CD4-positive, alpha-beta T cell (primary cell): ENCODE measurements at regions not wholly inside any gene's neighbourhood (a gene's known extent, or its start where the extent isn't known, plus 50 kb on each side); places are given as distances from the start of the nearest gene placed in this dataset.

Experiments
- ATAC-seq: fragments of 200-7000 bp; cut with Tn5 transposase; one replicate; pipeline ENCODE4 v1.10.0; 2022; ENCODE audit warnings: mild to moderate bottlenecking; ENCODE audit not compliant: poor library complexity
- CTCF ChIA-PET: fragments of 350-600 bp; sonication (Branson Sonifier 250); formaldehyde crosslinking; loops from one replicate; lab custom pipeline; 2021; ENCODE audit warnings: antibody characterized with exemption, inconsistent platforms; lab: Charles Lee
- POLR2A ChIA-PET: fragments of 350-600 bp; sonication (Branson Sonifier 250); formaldehyde crosslinking; loops from one replicate; lab custom pipeline; 2021; ENCODE audit warnings: antibody characterized with exemption, inconsistent platforms; lab: Charles Lee
- DNase-seq, 14 experiments: peaks; one replicate each; pipeline ENCODE4 v3.0.0-alpha.2; 2013 to 2020; ENCODE audit warnings: mixed read lengths in 2 of 14
- H3K27ac ChIP-seq, 2 donors: one replicate each; pipeline versions ENCODE4 v1.5.1 to v1.7.0; 2013; ENCODE audit warnings: low read length in 2 of 2, low read depth in 1 of 2, mild to moderate bottlenecking in 1 of 2
- H3K27me3 ChIP-seq, 2 experiments: 1 replicate in 1 of 2; 2 replicates in 1 of 2; pipeline versions ENCODE4 v1.6.1 to v1.7.0; 2013; ENCODE audit warnings: low read length in 2 of 2, control low read depth in 1 of 2, mild to moderate bottlenecking in 1 of 2, moderate library complexity in 1 of 2; ENCODE audit not compliant: insufficient read depth in 2 of 2, control insufficient read depth in 1 of 2
- H3K36me3 ChIP-seq: one replicate; pipeline ENCODE4 v1.6.1; 2013; ENCODE audit warnings: low read length, control low read depth; ENCODE audit not compliant: insufficient read depth
- H3K4me1 ChIP-seq: one replicate; pipeline ENCODE4 v1.6.1; 2013; ENCODE audit warnings: low read length, control low read depth; ENCODE audit not compliant: insufficient read depth
- H3K4me3 ChIP-seq: one replicate; pipeline ENCODE4 v1.5.1; 2013; ENCODE audit warnings: mild to moderate bottlenecking, low read length, moderate library complexity
- H3K9me3 ChIP-seq, 2 experiments: 1 replicate in 1 of 2; 2 replicates in 1 of 2; pipeline versions ENCODE4 v1.6.1 to v1.7.0; 2013; ENCODE audit warnings: low read length in 2 of 2, mild to moderate bottlenecking in 2 of 2, control low read depth in 1 of 2, moderate library complexity in 1 of 2; ENCODE audit not compliant: control insufficient read depth in 1 of 2, insufficient read depth in 1 of 2
- H3K27ac Mint-ChIP-seq: one replicate; pipeline ENCODE4 v1.8.0; 2020; ENCODE audit warnings: mixed read lengths
- H3K27me3 Mint-ChIP-seq: one replicate; pipeline ENCODE4 v1.8.0; 2021; ENCODE audit warnings: mixed read lengths
- H3K36me3 Mint-ChIP-seq: one replicate; pipeline ENCODE4 v1.8.0; 2021; ENCODE audit warnings: low read depth, mixed read lengths
- H3K4me1 Mint-ChIP-seq: one replicate; pipeline ENCODE4 v1.8.0; 2021; ENCODE audit warnings: low read depth, mixed read lengths
- H3K4me3 Mint-ChIP-seq: one replicate; pipeline ENCODE4 v1.8.0; 2020; ENCODE audit warnings: mild to moderate bottlenecking, mixed read lengths
- H3K9me3 Mint-ChIP-seq: one replicate; pipeline ENCODE4 v1.8.0; 2020; ENCODE audit warnings: mixed read lengths
- intact Hi-C, 2 experiments: fragments of 100-400 bp; cut with DNase I in 1 of 2; cut with micrococcal nuclease in 1 of 2; formaldehyde crosslinking; loops; one replicate each; pipeline versions ENCODE4 v1.15.1 to v1.9.0; 2023 to 2025; cut with DNase I, micrococcal nuclease
- TF ChIP-seq, protein P1 (sequence below): fragments of 200-600 bp; IDR thresholded peaks from one replicate; pipeline ENCODE4 v1.8.0; 2022; ENCODE audit warnings: antibody characterized with exemption, mild to moderate bottlenecking

GRCh38 chr15:93206893-93207292 lies 117.9 kb upstream of the RGMA start:
- no peaks in the 10 kb centered on the region for H3K36me3 Mint-ChIP-seq
- Histone ChIP-seq H3K27me3 (no peaks in the 10 kb centered on the region), H3K27ac (no peak overlapping the region), H3K36me3 (no peaks in the 10 kb centered on the region), H3K4me1 (no peaks in the 10 kb centered on the region), H3K9me3 (no peaks in the 10 kb centered on the region), H3K4me3 (no peak overlapping the region)
- no peak overlapping the region for H3K27ac Mint-ChIP-seq
- DNase-seq (no peak), ATAC-seq (no peak)
- TF ChIP-seq, protein P1, sequence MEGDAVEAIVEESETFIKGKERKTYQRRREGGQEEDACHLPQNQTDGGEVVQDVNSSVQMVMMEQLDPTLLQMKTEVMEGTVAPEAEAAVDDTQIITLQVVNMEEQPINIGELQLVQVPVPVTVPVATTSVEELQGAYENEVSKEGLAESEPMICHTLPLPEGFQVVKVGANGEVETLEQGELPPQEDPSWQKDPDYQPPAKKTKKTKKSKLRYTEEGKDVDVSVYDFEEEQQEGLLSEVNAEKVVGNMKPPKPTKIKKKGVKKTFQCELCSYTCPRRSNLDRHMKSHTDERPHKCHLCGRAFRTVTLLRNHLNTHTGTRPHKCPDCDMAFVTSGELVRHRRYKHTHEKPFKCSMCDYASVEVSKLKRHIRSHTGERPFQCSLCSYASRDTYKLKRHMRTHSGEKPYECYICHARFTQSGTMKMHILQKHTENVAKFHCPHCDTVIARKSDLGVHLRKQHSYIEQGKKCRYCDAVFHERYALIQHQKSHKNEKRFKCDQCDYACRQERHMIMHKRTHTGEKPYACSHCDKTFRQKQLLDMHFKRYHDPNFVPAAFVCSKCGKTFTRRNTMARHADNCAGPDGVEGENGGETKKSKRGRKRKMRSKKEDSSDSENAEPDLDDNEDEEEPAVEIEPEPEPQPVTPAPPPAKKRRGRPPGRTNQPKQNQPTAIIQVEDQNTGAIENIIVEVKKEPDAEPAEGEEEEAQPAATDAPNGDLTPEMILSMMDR = no peak
- peaks cover 3% of the 10 kb centered on the region for H3K27me3 Mint-ChIP-seq
- H3K4me1 Mint-ChIP-seq = no peaks in the 10 kb centered on the region
- no peaks in the 10 kb centered on the region for H3K9me3 Mint-ChIP-seq
- ChIA-PET CTCF (no interaction called here), POLR2A (no interaction called here)
- H3K4me3 Mint-ChIP-seq = no peak overlapping the region
- intact Hi-C loops = no loop called here

DNA sequence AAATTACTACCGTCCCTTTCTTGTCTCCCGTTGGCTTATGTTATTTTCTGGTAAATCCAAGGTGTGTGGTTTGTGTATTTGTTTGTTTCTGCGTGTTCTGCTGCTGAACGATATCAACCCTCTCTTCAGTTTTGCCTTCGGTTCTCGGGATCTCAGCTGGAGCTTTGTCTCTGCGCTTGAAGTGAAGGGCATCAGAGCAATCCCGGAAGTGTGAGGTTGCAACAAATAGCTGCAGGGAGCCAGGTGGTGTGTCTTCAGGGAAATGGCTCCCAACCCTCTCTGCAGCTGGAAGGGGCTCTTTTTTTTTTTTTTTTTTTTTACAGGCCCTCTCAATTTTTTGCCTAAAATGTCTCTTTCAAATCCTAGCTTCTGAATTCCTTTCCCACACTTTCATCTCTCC lies 116.4 kb upstream of the RGMA start:
- Mint-ChIP-seq H3K9me3 (no peaks in the 10 kb centered on the region), H3K4me1 (no peaks in the 10 kb centered on the region), H3K27ac (no peak overlapping the region), H3K36me3 (no peaks in the 10 kb centered on the region), H3K27me3 (peaks cover under 1% of the 10 kb centered on the region), H3K4me3 (no peak overlapping the region)
- CTCF ChIA-PET = interaction anchor here (0.6 to 1.1 kb wide), 2 partner anchors 8 to 17 kb away, joined by 3 to 4 read pairs; no protein-coding TSS in a partner anchor
- TF ChIP-seq, protein P1 = no peak
- intact Hi-C loops = no loop called here
- no peak for ATAC-seq
- Histone ChIP-seq H3K36me3 (no peaks in the 10 kb centered on the region), H3K4me1 (no peaks in the 10 kb centered on the region), H3K27me3 (no peaks in the 10 kb centered on the region), H3K27ac (no peak overlapping the region), H3K4me3 (no peak overlapping the region), H3K9me3 (no peaks in the 10 kb centered on the region)
- POLR2A ChIA-PET = no interaction called here
- DNase-seq = no peak

DNA sequence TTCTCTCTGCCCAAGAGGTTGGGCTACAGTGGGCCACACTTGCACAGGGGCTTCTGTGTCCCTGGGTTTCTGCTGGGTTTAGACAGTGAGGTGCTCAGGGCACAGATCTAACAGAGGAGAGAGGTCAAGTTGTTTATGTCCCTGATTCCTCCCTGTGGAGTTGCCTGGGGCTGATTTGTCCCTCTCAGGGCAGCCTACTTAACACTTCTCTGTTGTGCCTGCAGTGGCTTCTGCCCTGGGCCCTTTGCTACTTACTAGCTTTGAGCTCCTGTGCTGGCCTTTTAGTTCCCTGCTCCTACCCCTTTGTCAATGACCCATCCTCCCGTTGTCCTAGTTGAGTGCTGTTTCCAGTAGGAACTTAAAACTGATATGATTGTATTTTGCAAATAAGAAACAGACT lies 114.0 kb upstream of the RGMA start:
- POLR2A ChIA-PET = no interaction called here
- TF ChIP-seq, protein P1 = no peak
- Histone ChIP-seq H3K4me3 (no peak overlapping the region), H3K27me3 (no peaks in the 10 kb centered on the region), H3K4me1 (no peaks in the 10 kb centered on the region), H3K27ac (no peak overlapping the region), H3K9me3 (peaks cover 0 to 6% of the 10 kb centered on the region in 2 experiments), H3K36me3 (no peaks in the 10 kb centered on the region)
- Mint-ChIP-seq H3K36me3 (no peaks in the 10 kb centered on the region), H3K9me3 (peaks cover 7% of the 10 kb centered on the region), H3K4me3 (no peak overlapping the region), H3K27me3 (peaks cover 25% of the 10 kb centered on the region), H3K4me1 (no peaks in the 10 kb centered on the region), H3K27ac (no peak overlapping the region)
- ATAC-seq = no peak
- intact Hi-C loops = no loop called here
- no peak for DNase-seq
- CTCF ChIA-PET = no interaction called here
